ENCODE measurements at regions not wholly inside any gene's neighbourhood (a gene's known extent, or its start where the extent isn't known, plus 50 kb on each side); places are given as distances from the start of the nearest gene placed in this dataset.

- Histone ChIP-seq H3K9me3 (ENCODE audit: low read length) (no peaks in the 10 kb centered on the region), H3K4me1 (ENCODE audit: insufficient read depth, low read length) (no peaks in the 10 kb centered on the region), H3K4me3 (ENCODE audit: low read length) (no peak overlapping the region), H3K36me3 (ENCODE audit: insufficient read depth, low read length) (no peaks in the 10 kb centered on the region), H3K27ac (ENCODE audit: low read depth, low read length) (no peak overlapping the region), H3K27me3 (ENCODE audit: insufficient read depth, low read length, poor library complexity, severe bottlenecking) (no peaks in the 10 kb centered on the region)
- Mint-ChIP-seq H3K4me1 (no peaks in the 10 kb centered on the region), H3K4me3 (peak overlapping the region in 2 of 7 donors; percentile 35 to 48), H3K27ac (no peak overlapping the region), H3K9me3 (peaks cover 0 to 7% (median 2%) of the 10 kb centered on the region in 5 donors), H3K27me3 (peaks cover 0 to 3% of the 10 kb centered on the region in 2 donors), H3K36me3 (no peaks in the 10 kb centered on the region)
- ChIA-PET CTCF (no interaction called here), POLR2A (no interaction called here)
- DNase-seq: no peak
Measured at GRCh38 chr3:19702416-19703078, 231.5 kb downstream of the EFHB start.

GRCh38 chr3:19688767-19689166, 245.2 kb downstream of the EFHB start:
- CTCF ChIA-PET: no interaction called here
- H3K4me3 ChIP-seq (ENCODE audit: low read length): no peak overlapping the region
- H3K27me3 ChIP-seq (ENCODE audit: insufficient read depth, low read length, poor library complexity, severe bottlenecking): no peaks in the 10 kb centered on the region
- H3K27ac ChIP-seq (ENCODE audit: low read depth, low read length): no peak overlapping the region
- Mint-ChIP-seq H3K27me3 (no peaks in the 10 kb centered on the region), H3K36me3 (no peaks in the 10 kb centered on the region), H3K4me1 (no peaks in the 10 kb centered on the region), H3K27ac (no peak overlapping the region), H3K4me3 (no peak overlapping the region), H3K9me3 (peaks cover 15 to 46% (median 25%) of the 10 kb centered on the region in 5 donors)
- no peaks in the 10 kb centered on the region for H3K36me3 ChIP-seq (ENCODE audit: insufficient read depth, low read length)
- POLR2A ChIA-PET: no interaction called here
- no peak for DNase-seq
- no peaks in the 10 kb centered on the region for H3K4me1 ChIP-seq (ENCODE audit: insufficient read depth, low read length)
- H3K9me3 ChIP-seq (ENCODE audit: low read length): no peaks in the 10 kb centered on the region

- Histone ChIP-seq H3K27me3 (ENCODE audit: insufficient read depth, low read length, poor library complexity, severe bottlenecking) (no peaks in the 10 kb centered on the region), H3K4me1 (ENCODE audit: insufficient read depth, low read length) (no peaks in the 10 kb centered on the region), H3K36me3 (ENCODE audit: insufficient read depth, low read length) (no peaks in the 10 kb centered on the region), H3K9me3 (ENCODE audit: low read length) (no peaks in the 10 kb centered on the region), H3K4me3 (ENCODE audit: low read length) (no peak overlapping the region), H3K27ac (ENCODE audit: low read depth, low read length) (no peak overlapping the region)
- no peak overlapping the region for H3K27ac Mint-ChIP-seq
- peaks cover 0 to 3% (median 0%) of the 10 kb centered on the region in 5 donors for H3K9me3 Mint-ChIP-seq
- no peaks in the 10 kb centered on the region for H3K36me3 Mint-ChIP-seq
- H3K4me1 Mint-ChIP-seq: no peaks in the 10 kb centered on the region
- DNase-seq: no peak
- POLR2A ChIA-PET: no interaction called here
- no peaks in the 10 kb centered on the region for H3K27me3 Mint-ChIP-seq
- CTCF ChIA-PET: no interaction called here
- H3K4me3 Mint-ChIP-seq: no peak overlapping the region
Measured at GRCh38 chr3:19668163-19668562, 265.9 kb downstream of the EFHB start.

GRCh38 chr3:19662486-19662885, 271.5 kb downstream of the EFHB start:
- H3K27me3 ChIP-seq (ENCODE audit: insufficient read depth, low read length, poor library complexity, severe bottlenecking): no peaks in the 10 kb centered on the region
- no peaks in the 10 kb centered on the region for H3K4me1 Mint-ChIP-seq
- no peaks in the 10 kb centered on the region for H3K9me3 ChIP-seq (ENCODE audit: low read length)
- CTCF ChIA-PET: no interaction called here
- no peak overlapping the region for H3K4me3 ChIP-seq (ENCODE audit: low read length)
- peaks cover 0 to 4% (median 0%) of the 10 kb centered on the region in 5 donors for H3K9me3 Mint-ChIP-seq
- no peaks in the 10 kb centered on the region for H3K4me1 ChIP-seq (ENCODE audit: insufficient read depth, low read length)
- H3K27me3 Mint-ChIP-seq: no peaks in the 10 kb centered on the region
- H3K27ac Mint-ChIP-seq: no peak overlapping the region
- H3K36me3 Mint-ChIP-seq: no peaks in the 10 kb centered on the region
- no peak overlapping the region for H3K27ac ChIP-seq (ENCODE audit: low read depth, low read length)
- no peak for DNase-seq
- POLR2A ChIA-PET: no interaction called here
- H3K4me3 Mint-ChIP-seq: no peak overlapping the region
- H3K36me3 ChIP-seq (ENCODE audit: insufficient read depth, low read length): no peaks in the 10 kb centered on the region

GRCh38 chr3:19652336-19652735, 281.7 kb downstream of the EFHB start:
- H3K4me3 Mint-ChIP-seq: no peak overlapping the region
- no peaks in the 10 kb centered on the region for H3K27me3 Mint-ChIP-seq
- ChIA-PET POLR2A (no interaction called here), CTCF (no interaction called here)
- H3K4me3 ChIP-seq (ENCODE audit: low read length): no peak overlapping the region
- no peak overlapping the region for H3K27ac Mint-ChIP-seq
- H3K27ac ChIP-seq (ENCODE audit: low read depth, low read length): no peak overlapping the region
- DNase-seq: no peak
- H3K27me3 ChIP-seq (ENCODE audit: insufficient read depth, low read length, poor library complexity, severe bottlenecking): no peaks in the 10 kb centered on the region
- H3K36me3 ChIP-seq (ENCODE audit: insufficient read depth, low read length): no peaks in the 10 kb centered on the region
- no peaks in the 10 kb centered on the region for H3K36me3 Mint-ChIP-seq
- no peaks in the 10 kb centered on the region for H3K4me1 Mint-ChIP-seq
- H3K9me3 ChIP-seq (ENCODE audit: low read length): peaks cover 4% of the 10 kb centered on the region
- H3K9me3 Mint-ChIP-seq: peaks cover 22 to 33% (median 30%) of the 10 kb centered on the region in 5 donors
- no peaks in the 10 kb centered on the region for H3K4me1 ChIP-seq (ENCODE audit: insufficient read depth, low read length)

GRCh38 chr3:19645093-19645492, 288.9 kb downstream of the EFHB start:
- CTCF ChIA-PET: no interaction called here
- no peak for DNase-seq
- POLR2A ChIA-PET: no interaction called here
- Histone ChIP-seq H3K27me3 (ENCODE audit: insufficient read depth, low read length, poor library complexity, severe bottlenecking) (no peaks in the 10 kb centered on the region), H3K9me3 (ENCODE audit: low read length) (no peaks in the 10 kb centered on the region), H3K4me1 (ENCODE audit: insufficient read depth, low read length) (no peaks in the 10 kb centered on the region), H3K36me3 (ENCODE audit: insufficient read depth, low read length) (no peaks in the 10 kb centered on the region), H3K4me3 (ENCODE audit: low read length) (no peak overlapping the region), H3K27ac (ENCODE audit: low read depth, low read length) (no peak overlapping the region)
- H3K27ac Mint-ChIP-seq: no peak overlapping the region
- no peaks in the 10 kb centered on the region for H3K27me3 Mint-ChIP-seq
- H3K36me3 Mint-ChIP-seq: no peaks in the 10 kb centered on the region
- H3K4me1 Mint-ChIP-seq: no peaks in the 10 kb centered on the region
- H3K4me3 Mint-ChIP-seq: no peak overlapping the region
- peaks cover 2 to 17% (median 9%) of the 10 kb centered on the region in 5 donors for H3K9me3 Mint-ChIP-seq

GRCh38 chr3:19644405-19644804, 289.6 kb downstream of the EFHB start:
- POLR2A ChIA-PET: no interaction called here
- CTCF ChIA-PET: no interaction called here
- no peaks in the 10 kb centered on the region for H3K27me3 ChIP-seq (ENCODE audit: insufficient read depth, low read length, poor library complexity, severe bottlenecking)
- Mint-ChIP-seq H3K4me1 (no peaks in the 10 kb centered on the region), H3K9me3 (peaks cover 0 to 14% (median 7%) of the 10 kb centered on the region in 5 donors), H3K4me3 (no peak overlapping the region), H3K27me3 (no peaks in the 10 kb centered on the region), H3K36me3 (no peaks in the 10 kb centered on the region), H3K27ac (no peak overlapping the region)
- H3K36me3 ChIP-seq (ENCODE audit: insufficient read depth, low read length): no peaks in the 10 kb centered on the region
- H3K9me3 ChIP-seq (ENCODE audit: low read length): no peaks in the 10 kb centered on the region
- DNase-seq: no peak
- H3K27ac ChIP-seq (ENCODE audit: low read depth, low read length): no peak overlapping the region
- H3K4me1 ChIP-seq (ENCODE audit: insufficient read depth, low read length): no peaks in the 10 kb centered on the region
- H3K4me3 ChIP-seq (ENCODE audit: low read length): no peak overlapping the region

- Histone ChIP-seq H3K4me3 (ENCODE audit: low read length) (no peak overlapping the region), H3K27me3 (ENCODE audit: insufficient read depth, low read length, poor library complexity, severe bottlenecking) (no peaks in the 10 kb centered on the region), H3K27ac (ENCODE audit: low read depth, low read length) (no peak overlapping the region), H3K4me1 (ENCODE audit: insufficient read depth, low read length) (no peaks in the 10 kb centered on the region), H3K9me3 (ENCODE audit: low read length) (no peaks in the 10 kb centered on the region), H3K36me3 (ENCODE audit: insufficient read depth, low read length) (no peaks in the 10 kb centered on the region)
- POLR2A ChIA-PET: no interaction called here
- DNase-seq: no peak
- Mint-ChIP-seq H3K4me3 (no peak overlapping the region), H3K36me3 (no peaks in the 10 kb centered on the region), H3K27ac (no peak overlapping the region), H3K9me3 (peaks cover 5 to 13% (median 8%) of the 10 kb centered on the region in 5 donors), H3K27me3 (no peaks in the 10 kb centered on the region), H3K4me1 (no peaks in the 10 kb centered on the region)
- CTCF ChIA-PET: no interaction called here
Measured at GRCh38 chr3:19641408-19641807, 292.6 kb downstream of the EFHB start.
